ENCODE measurements at regions not wholly inside any gene's neighbourhood (a gene's known extent, or its start where the extent isn't known, plus 50 kb on each side); places are given as distances from the start of the nearest gene placed in this dataset.

DNA sequence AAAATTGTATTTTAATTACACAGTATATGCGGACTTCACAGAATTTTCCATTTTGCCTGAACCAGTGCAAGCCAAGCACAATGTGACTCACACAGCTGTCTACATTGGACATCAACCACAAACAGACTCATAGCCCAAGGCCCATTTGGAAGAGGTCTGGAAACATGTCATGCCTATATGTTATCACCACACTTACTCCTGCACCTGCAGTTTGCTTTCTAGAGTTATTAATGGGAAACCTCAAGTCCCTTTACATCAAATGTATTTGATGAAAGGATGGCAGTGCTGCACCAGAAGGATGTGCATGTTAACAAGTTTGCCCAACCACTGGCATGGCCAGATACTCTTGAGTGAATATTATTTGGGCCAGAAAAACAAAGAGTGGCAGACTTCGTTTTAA, 548.9 kb upstream of the CDH2 start:
- DNase-seq = no peak

DNA sequence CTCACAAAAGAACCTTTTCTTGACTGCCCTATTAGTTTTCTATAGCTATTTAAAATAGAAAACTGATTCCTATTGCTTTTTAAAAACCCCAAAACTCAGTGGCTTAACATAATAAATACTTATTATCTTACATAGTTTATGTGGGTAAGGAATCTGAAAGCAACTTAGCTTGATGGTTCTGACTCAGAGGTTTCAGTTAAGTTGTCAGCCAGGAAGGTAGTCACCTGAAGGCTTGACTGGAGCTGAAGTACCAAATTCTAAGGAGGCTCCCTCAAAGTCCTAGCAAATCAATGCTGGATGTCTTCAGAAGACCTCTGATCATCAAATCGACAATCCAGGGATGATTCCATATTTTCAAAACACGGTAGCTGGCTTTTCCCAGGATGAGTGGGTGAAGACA, 546.6 kb upstream of the CDH2 start:
- no peak for DNase-seq

DNA sequence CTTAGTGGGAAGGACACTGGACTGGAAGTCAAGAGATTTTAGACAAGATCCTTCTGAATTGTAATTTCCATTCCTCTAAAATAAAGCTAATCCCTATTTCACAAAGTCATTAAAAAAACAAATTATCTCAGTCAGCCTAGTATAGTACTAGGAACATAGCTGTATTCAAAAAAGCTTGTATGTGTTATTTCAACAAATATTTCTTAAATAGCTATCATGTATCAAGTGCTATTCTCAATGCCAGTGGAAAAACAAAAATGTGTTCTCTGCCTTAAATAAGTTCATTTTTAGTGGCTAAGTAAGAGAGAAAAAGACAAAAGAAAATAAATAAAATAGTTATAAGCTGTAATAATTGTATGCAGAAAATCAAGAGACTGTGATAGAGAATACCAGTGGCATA, 541.8 kb upstream of the CDH2 start:
- DNase-seq = no peak

DNA sequence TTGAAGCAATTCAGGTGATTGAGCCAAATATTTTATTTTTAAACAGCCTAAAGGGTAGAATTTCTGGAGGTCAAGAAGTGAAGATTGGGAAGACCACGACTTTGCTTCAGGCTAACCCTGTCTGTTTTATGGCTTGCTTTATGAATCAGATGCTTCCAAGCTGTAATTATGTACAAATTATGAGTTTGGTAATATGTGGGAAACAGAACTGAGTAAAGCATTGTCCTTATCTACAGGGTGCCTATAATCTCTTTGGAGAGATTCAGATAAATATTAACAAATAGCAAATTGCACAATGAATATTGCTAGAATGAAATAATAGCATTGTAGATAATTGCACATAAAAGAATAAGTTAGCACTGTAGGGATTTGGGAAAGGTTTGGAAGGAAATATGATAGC, 539.4 kb upstream of the CDH2 start:
- no peak for DNase-seq

DNA sequence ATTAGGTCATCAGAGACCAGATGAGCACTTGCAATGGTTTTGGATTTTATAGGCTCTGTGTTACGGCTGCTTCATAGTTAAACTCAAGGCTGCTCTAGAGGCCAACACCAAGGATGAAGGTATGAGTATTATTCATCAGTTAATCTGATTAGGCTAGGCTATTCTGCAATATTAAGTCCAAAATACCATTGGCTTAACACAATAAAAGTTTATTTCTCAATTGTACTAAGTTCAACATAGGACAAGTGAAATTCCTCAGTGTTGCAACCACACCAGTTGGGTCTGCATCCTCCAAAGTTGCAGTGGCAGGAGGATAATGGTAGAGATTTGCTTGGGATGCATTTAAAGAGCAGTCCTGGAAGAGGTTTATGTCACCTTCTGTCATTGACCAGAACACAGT, 538.3 kb upstream of the CDH2 start:
- DNase-seq = no peak

DNA sequence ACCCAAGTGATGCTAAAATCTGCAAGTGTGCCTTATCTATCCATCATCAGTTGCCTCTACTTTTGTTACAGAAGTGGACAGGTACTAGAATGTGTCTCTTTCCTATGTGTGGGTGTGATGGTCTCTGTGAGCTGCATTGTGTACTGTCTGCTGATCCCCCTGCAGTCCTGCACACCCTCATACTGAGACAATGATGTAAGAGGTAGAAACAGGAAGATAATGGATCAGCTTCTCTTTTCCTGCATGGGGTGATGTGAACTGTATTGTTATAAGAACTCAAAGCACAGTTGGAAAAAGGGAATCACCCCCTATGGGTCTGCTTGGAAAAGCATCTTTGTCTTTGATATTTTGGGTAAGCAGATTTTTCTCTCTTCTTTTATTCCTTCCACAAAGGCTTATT, 537.6 kb upstream of the CDH2 start:
- DNase-seq = no peak

DNA sequence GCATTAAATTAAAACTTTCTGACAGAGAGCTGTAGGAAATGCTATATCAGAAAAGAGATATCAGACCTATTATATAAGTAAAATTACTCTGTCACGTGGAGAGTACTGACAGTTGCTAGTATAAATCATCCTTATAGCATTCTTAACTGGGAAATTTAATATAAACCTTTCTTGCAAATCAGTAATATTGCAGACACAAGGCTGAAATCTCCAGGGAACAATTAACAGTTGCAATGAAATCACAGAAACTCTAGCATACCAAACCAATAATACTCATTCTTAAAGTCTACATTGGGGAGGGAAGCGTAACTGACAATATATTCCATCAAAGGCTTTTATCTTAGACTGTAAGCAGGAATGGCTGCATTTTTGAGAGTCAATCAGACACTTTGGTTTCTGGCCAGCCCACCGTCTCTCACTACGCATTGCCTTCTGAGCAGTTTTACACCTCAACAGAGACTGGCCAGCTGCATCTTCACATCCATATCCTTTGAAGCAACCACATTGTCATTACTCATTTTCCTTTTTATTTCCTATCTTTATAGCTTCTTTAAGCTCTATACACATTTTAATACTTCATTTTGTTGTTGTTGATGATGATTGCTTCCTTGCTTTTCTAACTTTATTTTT, 536.0 kb upstream of the CDH2 start:
- no peak for DNase-seq

DNA sequence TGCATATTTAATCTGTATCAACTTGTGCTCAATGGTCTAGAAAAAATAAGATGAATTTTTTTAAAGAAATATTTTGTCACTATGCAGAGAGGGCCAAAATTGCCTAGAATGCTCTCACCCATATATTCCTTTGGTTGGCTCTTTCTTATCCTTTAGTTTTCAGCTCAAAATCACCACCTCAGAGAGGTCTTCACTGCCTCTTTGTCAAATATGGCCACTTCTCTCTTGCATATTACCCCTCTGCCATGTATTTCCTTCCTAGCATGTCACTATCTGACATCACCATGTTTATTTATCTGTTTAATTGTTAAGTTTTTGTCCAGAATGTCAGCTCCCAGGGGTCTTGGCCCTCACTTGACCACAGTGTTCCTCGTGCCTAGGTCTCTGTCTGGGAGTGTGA, 535.2 kb upstream of the CDH2 start:
- DNase-seq = no peak

DNA sequence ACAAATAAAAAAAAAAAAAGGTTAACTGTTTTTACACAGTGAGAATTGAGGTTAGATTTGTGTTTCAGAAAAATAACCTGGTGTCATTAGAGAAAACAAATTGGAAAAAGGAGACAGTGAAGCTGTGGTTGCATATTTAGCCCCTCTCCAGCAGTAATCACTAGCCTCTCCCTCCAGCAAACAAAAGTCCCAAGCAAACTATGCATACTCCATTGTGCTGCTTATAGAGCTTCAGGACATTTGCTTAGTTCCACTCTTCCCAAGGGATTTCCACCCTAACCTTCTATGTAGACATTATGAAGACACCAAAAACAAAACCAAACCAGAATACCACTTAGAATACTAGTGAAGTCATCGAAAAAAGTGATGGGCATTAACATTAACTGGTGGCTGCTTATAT, 534.2 kb upstream of the CDH2 start:
- no peak for DNase-seq

DNA sequence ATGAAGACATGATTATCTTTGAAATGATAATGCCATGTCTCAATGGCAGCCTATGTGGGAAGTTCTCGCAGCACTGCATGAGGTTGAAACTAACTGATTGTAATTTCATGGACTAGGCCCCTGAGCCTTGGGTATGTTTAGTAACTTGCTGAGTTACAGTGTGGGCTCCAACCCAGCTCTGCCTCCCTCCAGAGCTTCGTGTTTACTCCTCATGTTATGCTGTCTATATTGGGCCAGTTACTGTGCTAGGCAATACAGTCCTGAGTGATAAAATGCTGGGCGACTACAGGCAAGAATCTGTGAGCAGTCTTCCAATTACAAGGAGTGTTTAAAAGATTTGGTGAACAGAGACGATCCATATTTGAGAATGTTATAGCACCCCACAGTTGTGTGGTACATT, 530.1 kb upstream of the CDH2 start:
- no peak for DNase-seq

DNA sequence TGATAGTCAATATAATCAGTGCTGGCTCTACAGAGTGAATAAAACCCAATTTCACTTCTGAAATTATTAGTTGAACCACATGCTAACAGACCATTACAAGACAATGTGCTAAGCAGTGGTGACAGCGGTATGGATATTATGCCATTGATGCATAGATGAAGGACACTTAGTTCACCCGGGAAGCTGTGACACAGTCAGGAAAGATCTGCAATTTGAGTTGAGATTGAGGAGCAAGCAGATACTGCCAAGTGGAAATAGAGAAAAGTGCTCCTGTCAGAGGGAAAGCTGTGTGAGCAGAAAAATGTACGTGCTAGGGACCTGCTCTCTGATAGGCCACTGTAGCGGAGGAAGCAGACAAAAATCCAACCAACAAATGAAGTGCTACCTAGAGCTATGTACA, 529.5 kb upstream of the CDH2 start:
- no peak for DNase-seq

DNA sequence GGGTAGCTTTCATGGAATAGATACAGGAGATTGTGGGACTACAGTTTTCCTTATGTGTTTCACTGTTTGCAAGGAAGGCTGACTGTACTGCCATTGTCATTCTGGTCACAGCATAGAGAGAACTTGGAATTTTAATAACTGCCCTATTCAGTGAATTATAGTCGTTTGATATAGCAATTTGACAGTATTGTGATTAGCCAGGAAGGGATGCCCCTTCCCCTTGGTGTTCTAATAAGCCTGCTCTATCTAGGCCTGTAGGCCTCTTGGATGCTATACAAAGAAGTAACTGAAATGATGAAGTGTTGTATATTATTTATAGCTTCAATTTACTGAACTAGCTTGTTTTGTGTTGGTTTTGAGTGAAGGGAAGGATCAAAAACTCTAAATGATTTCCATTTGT, 528.6 kb upstream of the CDH2 start:
- DNase-seq = peak; percentile 77

DNA sequence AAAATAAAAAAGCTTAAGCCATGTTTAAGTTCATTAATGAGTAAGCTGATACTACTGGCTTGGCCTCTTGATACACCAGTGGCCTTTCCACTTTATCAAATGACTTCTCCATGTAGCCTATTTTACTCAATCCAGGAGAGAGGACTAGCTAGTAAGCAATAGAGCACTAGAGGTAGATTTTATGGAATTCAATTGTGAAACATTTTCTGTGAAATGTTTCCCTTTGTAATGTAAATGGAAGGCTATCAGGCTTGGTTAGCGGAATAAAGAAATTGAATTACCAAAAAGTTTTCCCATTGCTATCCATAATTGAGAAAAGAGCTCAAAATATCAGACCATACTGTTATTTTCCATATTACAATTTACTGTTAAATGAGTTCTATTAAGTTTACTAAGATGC, 515.4 kb upstream of the CDH2 start:
- DNase-seq = no peak

DNA sequence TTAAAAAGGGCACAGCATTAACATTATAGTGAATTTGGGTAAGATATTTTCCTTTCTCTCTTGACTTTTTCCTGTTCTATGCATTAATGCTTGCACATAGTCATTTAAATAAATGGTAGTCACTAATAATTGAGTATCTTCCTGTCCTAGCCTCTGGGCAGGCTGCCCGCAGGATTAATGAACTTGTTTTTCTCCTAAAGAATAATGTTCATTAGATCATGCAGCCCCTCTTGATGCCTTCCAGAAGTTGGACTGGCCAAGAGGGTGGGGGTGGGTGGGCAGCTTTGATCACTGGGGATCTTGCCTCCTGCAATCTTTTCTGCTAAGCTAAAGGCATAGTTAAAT, 514.5 kb upstream of the CDH2 start:
- no peak for DNase-seq

DNA sequence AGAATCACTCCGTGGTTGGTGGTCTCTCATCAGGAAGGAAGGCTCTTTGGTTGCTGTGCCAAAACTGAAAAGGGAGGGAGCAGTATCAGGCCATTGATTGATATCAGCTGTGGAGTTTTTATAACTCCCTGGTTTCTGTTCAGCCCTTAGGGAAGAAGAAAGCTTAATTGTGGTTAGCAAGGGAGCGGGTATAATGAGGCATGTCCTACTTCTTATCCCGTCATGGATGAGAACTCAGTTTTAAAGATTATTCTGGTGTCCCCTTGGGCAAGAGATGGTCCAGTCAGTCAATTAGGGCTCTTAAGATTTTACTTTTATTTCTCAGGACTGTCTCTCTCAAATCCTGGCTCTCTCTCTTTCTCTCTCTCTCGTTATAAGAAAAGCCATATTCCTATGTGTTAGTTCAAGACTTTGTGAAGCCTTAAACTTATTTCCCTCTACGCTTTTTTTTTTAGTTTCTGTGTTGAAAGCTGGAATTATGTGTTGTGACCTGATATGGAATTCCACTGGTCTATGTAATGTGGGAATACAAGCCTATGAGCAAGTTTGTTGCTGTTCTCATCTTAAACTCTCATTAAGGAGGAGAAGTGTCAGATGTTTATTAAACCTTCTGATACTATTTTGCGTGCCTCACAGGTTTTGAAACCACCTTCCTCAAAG, 514.0 kb upstream of the CDH2 start:
- DNase-seq = no peak

DNA sequence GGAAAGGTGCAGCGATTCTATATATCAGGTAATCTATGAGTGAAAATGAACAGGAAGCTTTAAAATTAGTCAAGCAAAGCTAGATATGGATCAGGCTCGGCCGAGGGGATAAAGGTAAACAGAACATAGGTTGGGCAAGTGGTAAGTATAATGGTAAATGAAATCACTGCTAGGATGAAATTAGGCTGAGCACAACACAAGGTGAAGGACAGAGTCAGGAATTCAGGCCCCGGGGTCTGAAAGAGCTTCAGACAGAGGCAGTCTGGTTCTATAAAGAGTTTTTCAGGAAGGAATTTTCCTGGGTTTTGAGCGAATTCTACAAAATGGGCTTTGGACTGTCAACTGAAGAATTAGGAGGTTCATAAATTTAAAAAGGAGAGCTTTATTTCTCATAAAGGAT, 513.2 kb upstream of the CDH2 start:
- DNase-seq = no peak

DNA sequence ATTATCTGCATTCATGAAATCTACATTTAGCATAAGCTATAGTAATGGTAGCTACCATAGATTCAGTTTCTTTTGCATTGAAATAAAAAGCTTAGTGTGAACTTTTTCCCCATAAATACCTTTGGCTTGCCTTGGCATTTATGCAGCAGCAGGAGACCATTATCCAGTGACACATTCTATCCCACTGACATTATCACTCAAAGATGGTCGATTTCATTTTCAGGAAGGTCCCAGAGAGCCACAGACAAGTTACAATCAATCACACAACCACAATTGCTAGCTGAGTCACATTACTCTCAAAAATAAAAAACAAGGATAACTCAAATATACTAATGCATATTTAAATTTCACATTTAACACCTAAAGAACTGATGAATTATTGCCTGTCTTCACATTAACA, 512.7 kb upstream of the CDH2 start:
- no peak for DNase-seq

DNA sequence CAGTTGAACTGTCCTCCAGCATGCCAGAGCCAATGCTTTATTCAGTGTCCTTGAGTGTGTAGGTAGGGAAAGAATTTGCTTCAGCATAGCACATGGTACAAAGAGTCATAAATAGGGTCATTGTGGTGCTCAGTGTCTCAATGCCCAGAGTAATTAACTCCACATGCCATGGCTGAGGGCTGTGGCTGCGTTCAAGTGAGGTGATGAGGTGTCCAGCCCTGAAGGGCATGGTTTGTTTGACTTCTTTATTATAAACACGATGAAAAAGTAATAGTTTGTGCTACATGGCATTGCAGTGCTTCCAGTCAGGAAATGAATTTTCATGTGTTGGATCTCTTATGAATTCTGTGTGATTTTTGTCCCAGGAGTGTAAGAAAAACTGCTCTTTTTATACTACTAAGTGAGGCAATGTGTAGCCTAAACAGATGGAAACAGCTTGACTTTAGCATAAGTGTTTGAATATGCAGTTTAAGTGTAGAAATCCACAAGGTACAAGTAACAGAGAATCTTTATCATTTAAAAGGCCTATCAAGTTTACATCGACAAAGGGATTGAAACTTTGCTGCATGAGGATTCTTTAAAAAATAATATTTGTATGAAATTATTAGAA, 507.9 kb upstream of the CDH2 start:
- DNase-seq = no peak

DNA sequence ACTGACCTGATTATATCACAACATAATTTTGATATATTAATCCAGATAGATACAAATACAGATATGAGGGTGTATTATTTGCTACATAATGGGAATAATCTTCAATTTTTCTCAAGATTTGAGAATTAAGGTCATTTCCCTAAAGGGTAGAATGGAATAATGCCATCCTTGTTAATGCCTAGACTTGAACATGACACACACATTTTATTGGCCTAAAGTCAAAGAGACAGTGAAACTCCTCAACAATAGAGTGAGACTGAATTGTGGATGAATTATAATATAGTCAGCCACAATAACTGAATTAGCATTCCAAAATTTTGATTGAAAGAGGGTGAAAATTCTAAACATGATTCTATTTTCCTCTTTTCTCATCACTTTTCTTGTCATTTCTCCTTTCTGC, 506.0 kb upstream of the CDH2 start:
- no peak for DNase-seq

DNA sequence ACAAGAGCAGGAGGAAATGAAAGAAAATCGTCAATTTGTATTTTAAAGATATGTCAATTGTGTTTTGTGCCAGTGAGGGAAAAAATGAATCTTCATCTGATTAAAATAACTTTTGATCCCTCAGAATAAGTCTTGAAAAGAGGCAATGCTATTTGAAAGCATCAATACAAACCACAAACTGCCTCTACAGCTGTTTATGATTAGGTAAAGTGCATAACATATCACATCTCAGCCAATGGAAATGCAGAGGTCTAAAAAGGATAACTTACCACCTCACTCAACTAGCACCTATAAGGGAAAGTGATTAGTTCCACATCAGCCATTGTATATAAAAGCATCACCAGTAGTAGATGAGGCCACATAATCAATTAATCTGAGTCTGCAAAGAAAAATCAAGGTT, 492.2 kb upstream of the CDH2 start:
- no peak for DNase-seq

DNA sequence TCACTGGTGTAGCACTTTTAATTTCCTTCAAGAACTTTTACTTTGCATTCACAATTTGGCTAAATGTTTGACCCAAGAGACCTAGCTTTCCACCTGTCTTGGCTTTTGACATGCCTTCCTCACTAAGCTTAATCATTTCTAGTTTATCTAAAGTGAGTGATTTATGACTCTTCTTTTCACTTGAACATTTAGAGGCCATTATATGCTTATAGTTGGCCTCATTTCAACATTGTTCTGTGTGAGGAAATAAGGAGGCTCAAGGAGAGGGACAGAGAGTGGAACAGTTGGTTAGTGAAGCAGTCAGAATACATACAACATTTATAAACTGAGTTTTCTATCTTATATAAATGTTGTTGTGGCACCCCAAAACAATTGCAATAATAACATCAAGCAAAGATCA, 489.3 kb upstream of the CDH2 start:
- no peak for DNase-seq

DNA sequence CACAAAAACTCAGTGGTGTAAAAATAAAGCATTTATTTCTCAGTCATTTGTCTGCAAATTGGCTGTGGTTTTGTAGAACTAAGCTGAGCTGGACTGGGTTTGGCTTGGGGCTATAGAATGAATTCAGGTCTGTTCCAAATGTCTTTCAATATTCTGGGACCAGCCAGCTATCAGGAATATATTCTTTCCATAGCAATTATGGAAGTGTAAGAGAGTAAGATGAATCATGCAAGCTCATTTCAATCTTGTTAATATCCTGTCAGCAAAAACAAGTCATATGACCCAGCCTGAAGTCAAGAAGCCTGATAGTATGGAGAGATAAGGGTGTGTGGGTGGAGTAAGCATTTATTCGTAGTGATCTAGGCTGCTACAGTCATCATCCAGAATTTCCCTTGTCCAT, 481.0 kb upstream of the CDH2 start:
- DNase-seq = no peak

DNA sequence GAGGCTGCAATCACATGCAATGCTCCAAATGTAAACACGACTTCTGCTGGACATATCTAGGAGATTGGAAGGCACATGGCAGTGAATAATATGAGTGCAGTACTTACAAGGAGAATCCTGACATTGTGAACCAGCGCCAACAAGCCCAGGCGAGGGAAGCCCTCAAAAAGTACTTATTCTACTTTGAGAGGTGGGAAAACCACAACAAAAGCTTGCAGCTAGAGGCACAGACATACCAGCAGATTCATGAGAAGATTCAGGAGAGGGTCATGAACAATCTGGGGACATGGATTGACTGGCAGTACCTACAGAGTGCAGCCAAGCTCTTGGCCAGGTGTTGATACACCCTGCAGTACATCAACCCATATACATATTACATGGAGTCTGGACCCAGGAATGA, 475.7 kb upstream of the CDH2 start:
- no peak for DNase-seq

DNA sequence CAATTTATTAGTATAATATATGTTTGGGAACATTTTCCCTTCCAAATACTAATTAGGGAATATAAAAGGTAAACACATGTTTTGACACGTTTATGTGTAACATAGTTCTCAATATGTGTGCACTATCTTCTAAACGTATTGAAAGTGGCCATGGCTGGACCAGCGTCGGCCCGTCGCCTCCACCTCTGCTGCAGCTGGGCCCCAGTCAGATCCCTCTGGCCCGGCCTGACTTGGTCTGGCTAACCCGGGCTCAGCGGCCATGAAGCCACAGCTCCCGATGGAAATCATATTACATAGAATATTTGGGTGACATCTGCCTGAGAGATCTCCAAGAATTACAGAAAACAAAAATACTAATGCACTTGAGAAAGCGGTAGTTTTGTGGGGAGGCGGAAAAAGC, 474.4 kb upstream of the CDH2 start:
- DNase-seq = no peak

DNA sequence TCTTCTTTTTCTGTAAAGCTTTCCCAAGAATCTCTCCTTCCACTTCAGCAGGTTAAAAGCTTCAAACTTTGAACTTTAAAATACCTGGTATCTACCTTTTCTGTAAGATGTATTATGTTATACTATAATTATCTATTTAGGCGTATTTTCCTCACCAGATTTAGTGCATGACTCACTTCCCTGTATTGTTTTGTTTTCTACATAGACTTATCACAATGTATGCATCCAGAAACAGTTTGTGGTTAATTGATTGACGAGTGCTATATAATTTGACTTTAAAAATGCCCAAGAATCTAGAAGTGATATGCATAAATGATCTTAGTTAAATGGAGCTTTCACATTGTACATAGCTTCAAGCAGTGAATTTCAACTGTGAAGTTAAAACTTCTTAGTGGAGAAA, 473.9 kb upstream of the CDH2 start:
- DNase-seq = no peak

Data from NCI-H2227 treated with DMSO at 0.1 percent for 48 hours (cell line).